ENCODE measurements at regions not wholly inside any gene's neighbourhood (a gene's known extent, or its start where the extent isn't known, plus 50 kb on each side); places are given as distances from the start of the nearest gene placed in this dataset.

DNA sequence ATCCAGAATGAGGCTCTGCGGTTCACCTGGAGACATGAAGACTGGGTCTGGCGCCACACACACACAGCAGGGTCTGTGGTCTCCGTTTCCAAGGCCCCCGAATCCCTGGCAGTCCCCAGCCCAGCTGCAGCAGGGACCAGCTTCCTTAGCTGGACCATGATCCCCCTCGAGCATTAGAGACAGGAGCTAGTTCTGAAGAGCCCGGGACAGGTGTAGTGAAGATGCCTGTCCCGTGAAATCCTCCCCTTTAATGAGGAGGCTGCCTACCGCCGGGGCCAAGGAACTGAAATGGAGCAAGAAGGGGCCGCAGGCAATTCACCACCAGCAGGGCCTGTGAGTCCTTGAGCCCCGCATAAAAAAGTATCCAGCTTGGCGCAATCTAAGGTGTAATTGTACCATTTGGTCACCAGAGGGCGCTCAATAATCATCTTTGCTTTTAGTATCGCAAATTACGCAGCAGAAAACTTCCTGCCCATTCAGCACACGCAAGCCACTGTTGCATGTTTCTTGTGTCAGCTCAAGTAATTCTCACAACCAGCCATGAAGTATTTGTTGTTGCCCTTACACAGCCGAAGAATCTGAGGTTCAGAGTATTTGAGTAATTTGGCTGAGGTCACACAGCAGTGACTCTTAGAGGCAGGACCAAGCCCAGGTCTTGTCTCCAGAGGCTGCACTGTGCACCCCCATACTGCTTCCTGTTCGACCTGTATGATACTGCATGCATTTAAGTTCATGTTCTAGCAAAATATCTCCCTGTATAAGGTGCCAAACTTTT, 54.3 kb upstream of the PPP2R5C start:
- no peak for TF ChIP-seq POLR2A (IDR thresholded peaks at IDR 0.05; ENCODE audit: low read length)
- TF ChIP-seq GATA1 (IDR thresholded peaks at IDR 0.05; ENCODE audit: low read depth, low read length), result no peak
